Occipital lobe (tissue), 1 donor: ENCODE measurements at regions not wholly inside any gene's neighbourhood (a gene's known extent, or its start where the extent isn't known, plus 50 kb on each side); places are given as distances from the start of the nearest gene placed in this dataset.

ENCODE experiments used
- DNase-seq: peaks from one replicate; lab custom pipeline; 2025; lab: John Stamatoyannopoulos, UW

DNA sequence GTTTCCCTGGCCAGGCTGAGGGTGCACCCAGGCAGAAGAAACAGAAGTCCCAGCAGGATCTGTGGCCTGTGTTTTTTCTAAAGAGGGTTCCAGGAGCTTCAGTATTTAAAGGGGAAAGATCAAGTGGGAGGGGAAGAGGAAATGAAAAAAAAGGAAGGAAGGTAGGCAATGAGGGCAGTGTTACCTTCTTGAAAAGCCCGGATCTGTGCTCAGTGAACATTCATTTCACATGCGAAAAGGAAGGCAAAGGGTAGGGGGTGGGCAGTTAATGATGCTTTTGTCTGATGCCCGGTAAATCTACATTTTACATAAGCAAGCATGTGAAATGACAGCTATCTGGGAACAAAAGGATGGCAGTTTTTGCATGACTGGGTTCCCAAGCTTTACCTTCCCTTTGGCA, 326.2 kb downstream of the UQCRFS1 start:
- no peak for DNase-seq

GRCh38 chr19:28885965-28886364, 327.0 kb downstream of the UQCRFS1 start:
- DNase-seq: no peak

- no peak for DNase-seq
Measured at GRCh38 chr19:28884786-28885476, 328.0 kb downstream of the UQCRFS1 start.

DNA sequence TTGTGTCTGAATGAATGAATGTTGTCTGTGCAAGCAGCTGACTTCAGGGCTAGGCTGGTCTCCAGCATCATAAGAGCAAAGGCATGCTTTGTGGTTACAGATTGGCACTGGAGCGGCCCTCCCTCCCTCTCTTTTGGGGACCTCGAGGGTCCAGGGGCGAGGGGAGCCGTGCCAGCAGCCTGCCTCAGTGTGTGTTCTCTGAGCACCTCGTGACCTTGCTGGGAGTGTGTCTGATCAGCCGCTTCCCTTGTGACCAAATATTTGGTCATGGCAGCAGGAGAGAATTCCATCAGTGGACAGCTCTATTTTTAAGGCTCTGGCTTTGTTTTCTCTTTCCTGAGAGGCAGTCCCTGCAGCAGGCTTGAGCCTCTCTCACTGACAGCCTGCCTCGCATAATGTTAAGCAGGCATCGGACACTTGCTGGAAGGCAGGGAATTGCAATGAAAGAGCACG, 329.7 kb downstream of the UQCRFS1 start:
- DNase-seq: no peak

GRCh38 chr19:28882818-28883217, 330.1 kb downstream of the UQCRFS1 start:
- no peak for DNase-seq

DNA sequence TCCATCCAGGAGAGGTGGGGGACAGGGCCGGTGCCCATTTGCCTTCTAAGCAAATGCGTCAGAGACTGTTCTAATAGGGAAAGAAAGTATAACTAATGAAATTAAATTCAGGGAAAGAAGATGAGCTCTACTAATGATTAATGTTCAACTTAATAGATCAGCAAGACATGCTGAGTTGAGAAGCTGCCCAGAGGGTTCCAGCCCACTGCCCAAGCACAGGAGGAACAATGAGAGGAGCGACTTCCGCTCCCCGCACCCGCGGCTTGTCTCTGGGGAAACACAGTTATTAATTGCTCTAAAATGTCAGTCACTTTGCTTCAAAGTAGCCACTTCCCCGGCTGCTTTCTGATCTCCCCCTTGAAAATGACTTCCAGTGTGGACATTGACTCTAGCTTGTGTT, 331.3 kb downstream of the UQCRFS1 start:
- DNase-seq: no peak

GRCh38 chr19:28880735-28881401, 332.1 kb downstream of the UQCRFS1 start:
- no peak for DNase-seq

DNA sequence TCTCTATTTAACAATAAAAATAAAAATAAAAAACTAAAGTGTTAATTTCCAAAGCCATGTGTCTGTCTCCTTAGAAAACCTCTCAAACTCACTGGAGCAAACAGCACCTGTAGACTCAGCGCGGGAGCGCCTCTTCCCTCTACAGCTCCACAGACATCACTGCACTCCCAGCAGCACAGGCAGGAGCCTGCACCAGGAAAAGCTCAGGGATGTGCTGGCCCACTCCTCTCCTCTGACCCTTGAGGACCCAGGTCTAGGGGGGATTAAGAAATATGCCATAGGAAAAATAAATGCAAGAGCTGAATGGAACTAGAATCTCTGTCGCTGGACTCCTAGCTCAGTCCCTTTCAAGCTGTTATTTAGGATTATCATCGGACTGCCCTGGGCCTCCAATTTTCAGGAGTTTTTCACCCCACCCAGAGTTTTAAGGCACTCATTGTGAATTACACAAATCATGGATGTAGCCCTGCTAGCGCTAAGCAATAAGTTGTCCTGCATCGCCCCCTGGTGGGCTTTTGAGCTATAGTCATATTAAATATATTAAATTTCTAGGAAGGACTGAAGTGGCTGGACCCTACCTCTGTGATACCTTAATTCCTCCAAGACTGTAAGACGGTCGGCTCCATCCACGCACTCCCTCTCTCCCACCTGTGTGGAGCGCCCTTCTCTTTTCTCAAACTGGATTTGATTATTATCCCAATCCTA, 333.9 kb downstream of the UQCRFS1 start:
- DNase-seq: peak; percentile 9

DNA sequence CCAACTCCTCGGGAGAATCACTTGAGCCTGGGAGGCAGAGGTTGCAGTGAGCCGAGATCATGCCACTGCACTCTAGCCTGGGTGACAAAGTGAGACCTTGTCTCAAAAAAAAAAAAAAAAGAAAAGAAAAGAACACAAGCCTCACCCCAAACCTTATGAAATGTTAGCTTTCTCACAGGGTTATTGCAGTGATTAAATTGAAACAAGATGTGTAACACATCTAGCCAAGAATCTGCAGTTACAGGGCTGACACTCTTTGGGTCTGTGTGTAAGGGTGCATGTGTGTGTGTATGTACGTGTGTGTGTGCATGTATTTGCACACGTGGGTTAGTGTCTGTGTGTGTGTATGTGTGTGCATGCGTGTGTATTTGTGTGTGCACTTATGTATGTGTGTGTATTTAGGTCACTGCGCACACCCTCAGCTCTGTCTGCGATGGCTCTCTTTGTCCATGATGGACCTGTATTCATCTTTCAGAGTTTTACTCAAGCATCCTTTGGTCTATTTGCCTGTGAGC, 336.3 kb downstream of the UQCRFS1 start:
- no peak for DNase-seq

DNA sequence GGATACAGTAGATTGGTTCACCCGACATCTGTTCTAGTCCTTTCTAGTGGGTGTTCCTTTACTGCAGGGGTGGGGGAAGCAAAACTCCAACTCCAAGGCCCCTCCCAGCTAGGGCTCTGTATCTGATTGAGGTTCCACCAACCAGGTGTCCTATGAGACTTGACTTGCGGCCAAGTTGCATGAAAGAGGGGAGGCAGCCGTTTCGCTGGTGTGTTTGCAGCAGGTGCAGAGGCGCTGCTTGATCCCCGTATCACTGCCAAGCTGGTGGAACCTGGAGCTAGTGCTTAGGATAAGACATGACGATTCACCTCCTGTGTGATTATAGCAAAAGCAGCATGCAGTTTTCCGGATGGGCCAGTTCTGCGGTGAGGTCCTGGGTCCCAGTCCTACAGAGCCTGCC, 338.2 kb downstream of the UQCRFS1 start:
- no peak for DNase-seq

DNA sequence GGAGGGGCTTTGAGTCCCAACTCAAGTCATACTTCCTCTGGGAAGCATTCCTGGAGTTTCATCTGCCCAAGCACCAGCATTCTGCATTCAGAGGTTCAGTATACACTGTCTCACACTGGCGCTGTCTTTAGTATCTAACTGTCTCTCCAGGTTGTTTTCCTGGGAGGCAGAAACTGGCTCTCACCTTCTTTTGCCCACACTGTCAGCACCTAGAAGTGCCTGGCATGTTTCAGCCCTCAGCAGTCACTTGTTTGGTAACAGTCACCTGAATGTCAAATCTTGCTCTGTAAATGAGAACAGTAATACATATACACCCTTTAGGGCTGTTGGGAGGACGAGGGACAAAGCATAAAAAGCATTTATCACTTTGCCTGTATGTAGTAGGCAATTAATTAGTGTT, 339.6 kb downstream of the UQCRFS1 start:
- DNase-seq: no peak

DNA sequence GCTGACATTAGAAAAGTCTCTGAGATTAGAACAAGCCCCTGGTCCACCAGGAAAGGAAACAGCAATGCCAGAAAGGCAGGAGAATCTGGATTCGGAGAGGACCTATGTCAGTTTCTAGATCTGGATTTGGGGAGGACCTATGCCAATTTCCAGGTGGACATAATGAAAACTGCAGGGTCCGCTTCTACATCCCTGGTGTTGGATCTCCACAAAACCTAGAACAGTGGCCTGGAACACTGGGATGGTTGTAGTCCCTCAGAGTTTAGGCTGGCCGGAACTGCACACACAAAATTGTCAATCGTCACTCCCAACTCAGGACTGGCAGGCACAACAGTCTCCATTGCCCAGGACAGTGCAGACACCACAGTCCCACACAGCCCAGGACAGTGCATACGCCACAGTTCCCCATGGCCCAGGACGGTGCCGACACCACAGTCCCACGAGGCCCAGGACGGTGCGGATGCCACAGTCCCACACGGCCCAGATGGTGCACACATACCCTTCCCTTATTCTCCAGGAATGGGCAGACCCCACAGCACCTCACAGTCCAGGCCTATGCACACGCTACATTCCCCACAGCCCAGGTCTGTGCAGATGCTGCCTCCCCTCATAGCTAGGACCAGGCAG, 341.7 kb downstream of the UQCRFS1 start:
- no peak for DNase-seq

- no peak for DNase-seq
Measured at GRCh38 chr19:28869459-28869858, 343.5 kb downstream of the UQCRFS1 start.

GRCh38 chr19:28868836-28869235, 344.1 kb downstream of the UQCRFS1 start:
- DNase-seq: no peak

DNA sequence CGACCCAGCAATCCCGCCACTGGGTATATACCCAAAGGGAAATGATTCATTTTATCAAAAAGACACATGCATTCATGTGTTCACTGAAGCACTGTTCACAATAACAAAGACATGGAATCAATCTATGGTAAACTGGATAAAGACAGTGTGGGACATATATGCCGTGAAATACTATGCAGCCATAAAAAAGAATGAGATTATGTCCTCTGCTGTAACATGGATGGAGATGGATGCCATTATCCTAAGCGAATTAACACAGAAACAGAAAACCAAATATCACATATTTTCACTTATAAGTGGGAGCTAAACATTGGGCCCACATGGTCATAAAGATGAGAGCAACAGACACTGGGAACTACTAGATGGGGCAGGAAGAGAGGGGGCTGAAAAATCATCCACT, 345.0 kb downstream of the UQCRFS1 start:
- DNase-seq: no peak

DNA sequence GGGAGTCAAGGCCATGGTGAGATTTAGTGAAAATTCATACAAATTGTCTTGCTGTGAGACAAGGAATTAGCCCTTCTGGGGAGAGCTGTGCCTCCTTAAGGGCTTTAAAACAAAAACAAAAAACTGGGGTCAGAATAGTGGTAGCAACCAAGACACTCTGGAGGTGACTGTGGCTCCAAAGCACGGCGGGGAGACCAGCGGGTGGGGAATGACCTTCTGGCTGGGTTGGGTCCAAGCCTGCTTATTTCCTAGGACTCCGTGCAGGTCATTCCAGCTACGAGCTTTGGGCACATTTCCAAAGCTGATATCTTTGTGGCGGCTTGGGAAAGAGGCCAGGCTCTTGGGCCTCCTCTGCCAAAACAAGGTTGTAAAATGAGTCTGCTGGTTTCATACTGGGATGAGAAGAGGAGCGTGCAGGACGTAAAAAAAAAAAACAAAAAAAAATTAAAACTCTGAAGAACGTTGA, 348.3 kb downstream of the UQCRFS1 start:
- no peak for DNase-seq

- no peak for DNase-seq
Measured at GRCh38 chr19:28864024-28864503, 348.9 kb downstream of the UQCRFS1 start.

DNA sequence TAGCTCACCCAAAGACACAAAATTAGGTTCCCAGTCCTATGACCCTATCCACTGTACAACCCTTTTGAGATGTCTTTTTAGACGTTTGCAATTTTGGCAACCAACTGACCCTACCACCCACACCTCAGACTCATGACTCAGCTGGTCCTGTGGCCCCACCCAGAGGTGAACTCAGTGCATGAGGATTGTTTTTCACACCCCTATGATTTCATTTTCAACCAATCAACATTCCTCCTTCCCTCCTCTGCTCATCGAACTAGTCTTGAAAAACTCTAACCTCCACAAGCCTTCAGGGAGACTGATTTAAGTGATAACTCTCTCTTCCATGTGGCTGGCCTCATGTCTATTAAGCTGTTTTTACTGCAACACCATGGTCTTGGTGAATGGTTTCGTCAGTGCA, 350.7 kb downstream of the UQCRFS1 start:
- no peak for DNase-seq

GRCh38 chr19:28859811-28860210, 353.1 kb downstream of the UQCRFS1 start:
- DNase-seq: no peak

GRCh38 chr19:28858933-28859332, 354.0 kb downstream of the UQCRFS1 start:
- DNase-seq: no peak

DNA sequence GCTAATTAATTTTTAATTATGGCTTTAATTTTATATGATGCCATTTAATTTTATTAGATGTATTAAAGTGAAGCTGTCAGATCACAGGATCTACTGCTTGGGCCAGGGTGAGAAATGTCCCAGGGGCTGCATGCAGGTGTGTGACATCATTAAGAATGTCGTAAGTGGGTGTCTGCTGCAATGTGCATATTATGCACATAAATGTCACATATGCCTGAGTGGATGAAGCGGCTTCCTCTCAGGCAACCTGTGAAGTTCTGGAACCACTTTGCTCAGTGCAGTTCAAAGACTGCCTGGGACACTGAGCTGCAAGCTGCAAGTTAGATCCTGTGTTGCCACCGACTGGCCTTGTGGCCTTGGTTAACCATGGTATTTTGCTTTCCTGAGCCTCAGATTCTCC, 355.0 kb downstream of the UQCRFS1 start:
- DNase-seq: no peak

- no peak for DNase-seq
Measured at GRCh38 chr19:28855216-28855615, 357.7 kb downstream of the UQCRFS1 start.
